ENCODE measurements at regions not wholly inside any gene's neighbourhood (a gene's known extent, or its start where the extent isn't known, plus 50 kb on each side); places are given as distances from the start of the nearest gene placed in this dataset.
A peak's percentile ranks its signal among the peaks of the same experiment; 100 is the strongest.
"Not testable (repeated sequence)": the region's sequence is repeated elsewhere in the genome, so short reads cannot be mapped to it uniquely, and the experiment has no call there.

- DNase-seq: no peak
Observed at GRCh38 chr3:152891678-152892077, 56.7 kb downstream of the P2RY1 start.

DNA sequence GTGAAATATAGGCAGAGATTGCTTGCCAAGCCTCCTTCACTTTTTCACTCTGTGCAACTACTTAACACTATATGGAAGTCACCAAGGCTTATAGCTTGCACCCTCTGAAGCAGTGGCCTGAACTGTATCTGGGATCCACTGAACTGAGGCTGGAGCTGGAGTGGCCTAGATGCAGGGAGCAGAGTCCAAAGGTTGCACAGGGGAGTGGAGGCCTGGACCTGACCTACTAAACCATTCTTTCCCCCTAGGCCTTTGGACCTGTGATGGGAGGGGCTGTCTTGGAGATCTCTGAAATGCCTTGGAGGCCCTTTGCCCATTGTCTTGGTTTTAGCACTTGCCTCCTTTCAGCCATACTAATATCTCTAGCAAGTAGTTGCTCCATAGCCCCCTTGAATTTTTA, 57.5 kb downstream of the P2RY1 start:
- DNase-seq: no peak

- no peak for DNase-seq
Observed at GRCh38 chr3:152893647-152894046, 58.7 kb downstream of the P2RY1 start.

- no peak for DNase-seq
Observed at GRCh38 chr3:152899306-152899705, 64.4 kb downstream of the P2RY1 start.

GRCh38 chr3:152902141-152902669, 67.3 kb downstream of the P2RY1 start:
- DNase-seq: no peak

DNA sequence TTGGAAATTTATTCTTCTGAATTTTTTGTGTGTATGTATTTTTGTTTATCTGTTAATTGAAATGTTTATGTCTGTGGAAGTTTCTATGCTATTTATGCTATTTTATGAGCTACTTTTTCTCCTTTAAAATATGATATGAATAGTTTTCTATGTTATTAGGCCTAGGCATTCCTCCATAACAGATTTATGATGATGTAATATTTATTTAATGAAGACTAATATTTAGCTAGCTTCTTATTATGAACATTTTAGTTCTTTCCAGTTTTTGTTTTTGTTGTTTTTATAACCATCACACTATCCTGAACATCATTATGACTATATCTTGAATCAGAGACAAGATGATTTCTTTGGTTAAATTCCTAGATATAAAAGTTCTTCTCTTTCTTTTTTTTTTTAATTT, 70.7 kb downstream of the P2RY1 start:
- DNase-seq: no peak

DNA sequence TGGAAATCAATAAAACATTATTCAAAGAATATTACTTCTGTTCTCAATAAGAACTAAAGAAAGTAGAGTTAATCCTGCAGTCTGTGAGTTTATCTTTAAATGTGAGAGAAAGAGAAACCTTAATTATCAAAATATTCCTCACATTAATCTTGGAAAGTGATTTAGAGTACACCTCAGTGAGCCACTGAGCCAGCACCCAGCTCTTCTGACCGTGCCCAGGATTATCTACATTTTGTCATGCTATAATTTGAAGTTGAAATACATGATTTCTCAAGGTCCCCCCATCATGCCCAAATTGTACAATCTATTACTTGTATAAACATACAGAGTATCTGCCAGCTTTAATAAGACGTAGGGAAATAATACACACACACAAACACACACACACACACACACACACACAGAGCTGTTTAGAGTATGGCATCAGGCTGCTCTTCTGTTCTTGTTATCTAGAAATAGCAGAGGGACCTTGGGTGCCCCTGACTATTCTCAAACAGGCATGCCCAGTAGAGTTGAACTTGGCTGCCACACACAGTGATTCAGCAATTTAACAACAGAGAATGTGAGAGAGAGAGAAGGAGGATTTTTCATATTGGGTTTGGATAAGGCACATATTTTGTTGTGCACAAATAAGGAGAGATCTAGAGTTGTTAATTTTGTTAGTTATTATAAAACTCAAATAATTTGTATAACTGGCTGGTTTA, 74.4 kb downstream of the P2RY1 start:
- DNase-seq: no peak

DNA sequence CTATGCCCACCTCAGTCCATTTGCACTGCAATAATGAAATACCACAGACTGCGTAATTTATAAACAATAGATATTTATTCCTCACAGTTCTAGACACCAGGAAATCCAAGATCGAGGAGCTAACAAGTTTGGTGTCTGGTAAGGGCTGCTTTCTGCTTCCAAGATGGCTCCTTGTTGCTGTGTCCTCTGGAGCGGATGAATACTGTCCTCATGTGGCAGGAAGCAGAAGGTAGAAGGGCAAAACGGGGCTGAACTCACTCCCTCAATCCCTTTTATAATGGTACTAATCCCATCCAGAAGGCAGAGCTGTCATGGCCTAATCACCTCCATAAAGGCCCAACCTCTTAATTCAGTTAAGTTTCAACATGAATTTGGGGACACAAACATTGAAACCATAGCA, 75.3 kb downstream of the P2RY1 start:
- DNase-seq: peak in 1 of 2 experiments; percentile 21

DNA sequence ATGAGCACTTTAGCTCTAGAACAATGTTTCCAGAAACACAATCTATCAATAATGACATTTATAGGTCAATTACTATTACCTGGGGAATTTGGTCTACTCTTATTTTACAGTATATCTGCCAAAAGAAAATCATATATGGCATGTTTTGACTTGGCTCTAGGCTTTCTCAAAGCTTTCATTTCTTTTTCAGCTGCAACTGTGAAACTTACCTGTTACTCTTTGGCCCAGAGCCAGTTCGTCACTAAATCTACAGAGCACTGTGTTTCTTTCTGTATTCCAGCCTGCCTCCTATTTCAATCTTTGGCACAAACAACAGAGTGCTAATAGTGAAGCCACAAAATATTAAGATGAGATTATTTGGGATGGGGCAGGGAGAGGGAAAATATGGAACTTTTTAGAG, 76.0 kb downstream of the P2RY1 start:
- no peak for DNase-seq

GRCh38 chr3:152914743-152915142, 79.8 kb downstream of the P2RY1 start:
- not testable (repeated sequence) for DNase-seq

DNA sequence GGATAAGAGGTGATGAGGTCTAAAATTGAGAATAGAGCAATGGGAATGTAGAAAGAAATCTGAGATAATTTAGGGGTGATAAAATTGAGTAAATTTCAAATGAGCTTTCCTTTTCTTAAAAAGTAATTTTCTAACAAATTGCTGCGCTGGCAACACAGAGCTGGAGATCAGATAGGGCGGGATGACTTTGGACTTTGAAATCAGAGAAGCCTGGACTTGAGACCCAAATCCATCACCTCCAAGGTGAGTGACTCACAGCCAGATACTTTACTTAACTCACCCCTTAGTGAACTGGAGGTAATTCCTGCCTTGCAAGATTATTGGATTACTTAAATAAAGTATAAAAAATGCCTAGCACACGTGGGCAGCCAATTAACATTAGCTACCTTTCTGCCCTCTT, 80.8 kb downstream of the P2RY1 start:
- DNase-seq: no peak

- DNase-seq: no peak
Observed at GRCh38 chr3:152916753-152917279, 81.9 kb downstream of the P2RY1 start.

DNA sequence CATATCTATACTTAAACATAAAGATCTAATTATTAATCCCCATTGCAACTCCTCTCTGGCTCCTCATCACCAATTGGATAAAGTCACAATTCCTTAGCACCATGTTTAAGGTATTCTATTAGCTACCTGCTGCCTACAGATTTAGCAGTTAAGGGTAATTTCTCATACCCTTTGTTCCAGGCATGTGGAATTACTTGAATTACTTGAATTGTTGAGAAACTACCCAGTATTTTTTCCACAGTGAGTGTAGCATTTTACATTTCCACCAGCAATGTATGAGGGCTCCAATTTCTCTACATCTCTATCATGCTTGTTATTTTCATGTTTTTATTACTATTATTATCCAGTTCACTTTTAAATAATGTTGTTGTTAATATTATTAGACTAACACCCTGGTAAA, 86.4 kb downstream of the P2RY1 start:
- no peak for DNase-seq

- no peak for DNase-seq
Observed at GRCh38 chr3:152922554-152922953, 87.6 kb downstream of the P2RY1 start.

GRCh38 chr3:152927131-152927530, 92.2 kb downstream of the P2RY1 start:
- no peak for DNase-seq

- no peak for DNase-seq
Observed at GRCh38 chr3:152930516-152930915, 95.6 kb downstream of the P2RY1 start.

GRCh38 chr3:152937234-152937633, 102.3 kb downstream of the P2RY1 start:
- no peak for DNase-seq

- DNase-seq: no peak
Observed at GRCh38 chr3:152938974-152939636, 104.2 kb downstream of the P2RY1 start.

GRCh38 chr3:152941859-152942258, 106.9 kb downstream of the P2RY1 start:
- DNase-seq: no peak

DNA sequence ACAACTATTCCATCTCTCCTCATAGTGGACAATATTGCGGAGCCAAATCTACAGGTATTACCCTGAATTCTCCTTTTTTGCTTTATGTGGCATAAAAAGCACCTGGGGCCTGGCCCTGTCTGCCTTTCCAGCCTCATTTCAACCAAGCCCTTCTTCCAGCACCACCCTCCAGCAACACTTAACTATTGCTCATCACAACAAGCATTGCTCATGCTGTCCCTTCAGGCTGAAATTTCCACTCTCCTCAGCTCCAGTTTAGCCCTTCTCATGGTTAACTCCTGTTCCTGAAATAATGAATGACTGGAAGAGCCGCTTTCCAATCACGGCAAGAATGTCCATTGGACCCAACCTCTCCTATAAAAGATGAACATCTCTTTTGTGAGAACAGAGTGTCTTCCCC, 107.4 kb downstream of the P2RY1 start:
- no peak for DNase-seq

DNA sequence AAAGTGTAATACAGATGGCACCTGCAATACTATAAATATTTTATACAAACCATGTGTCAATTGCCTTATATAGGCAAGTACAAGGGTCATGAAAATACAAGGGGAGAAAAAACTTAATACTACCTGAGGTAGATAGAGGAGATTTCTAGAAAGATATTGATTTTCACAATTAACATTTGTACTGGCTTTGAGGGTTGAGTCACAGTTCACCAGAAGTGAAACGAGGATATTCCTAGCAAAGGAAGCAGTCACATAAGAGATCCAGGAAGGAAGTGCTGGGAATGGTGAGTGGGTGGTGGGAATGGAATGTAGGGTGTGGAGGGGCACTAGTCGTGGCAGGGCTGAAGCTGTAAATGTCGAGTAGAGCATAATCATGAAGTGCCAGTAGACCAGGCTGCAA, 108.7 kb downstream of the P2RY1 start:
- DNase-seq: no peak

- DNase-seq: no peak
Observed at GRCh38 chr3:152944671-152945070, 109.7 kb downstream of the P2RY1 start.

DNA sequence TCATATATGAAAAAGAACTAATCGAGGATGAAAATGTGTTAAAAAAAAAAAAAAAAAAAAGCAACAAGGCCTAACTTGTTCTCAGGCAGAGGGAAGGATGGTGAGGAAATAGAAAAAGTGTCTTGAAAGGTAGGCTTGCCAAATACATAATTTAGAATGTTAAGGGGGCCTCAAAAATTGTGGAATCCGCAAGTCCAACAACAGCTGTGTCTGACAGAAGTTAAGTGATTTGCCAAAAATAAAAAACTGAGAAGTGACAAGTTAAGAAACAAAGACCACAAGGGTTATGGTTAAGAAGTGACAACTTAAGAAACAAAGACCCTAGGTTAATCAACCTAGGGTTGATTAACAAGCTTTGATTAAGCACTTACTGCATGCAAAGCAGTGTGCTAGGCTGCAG, 110.6 kb downstream of the P2RY1 start:
- no peak for DNase-seq

- DNase-seq: no peak
Observed at GRCh38 chr3:152957491-152957890, 122.6 kb downstream of the P2RY1 start.
